ENCODE measurements at regions not wholly inside any gene's neighbourhood (a gene's known extent, or its start where the extent isn't known, plus 50 kb on each side); places are given as distances from the start of the nearest gene placed in this dataset.
"Not testable (repeated sequence)": the region's sequence is repeated elsewhere in the genome, so short reads cannot be mapped to it uniquely, and the experiment has no call there.

- H3K27me3 ChIP-seq (ENCODE audit: insufficient read depth, low read length) = no peaks in the 10 kb centered on the region
- H3K4me1 ChIP-seq (ENCODE audit: insufficient read depth, low read length) = no peaks in the 10 kb centered on the region
- no peak overlapping the region for H3K4me3 ChIP-seq (ENCODE audit: low read length)
- no peaks in the 10 kb centered on the region for H3K9me3 ChIP-seq (ENCODE audit: low read depth, low read length)
These were observed 107.5 kb upstream of the JCAD start for GRCh38 chr10:30166929-30167328.

GRCh38 chr10:30163410-30163809 lies 104.0 kb upstream of the JCAD start:
- not testable (repeated sequence) for H3K4me1 ChIP-seq (ENCODE audit: insufficient read depth, low read length); H3K4me3 ChIP-seq (ENCODE audit: low read length); H3K9me3 ChIP-seq (ENCODE audit: low read depth, low read length); H3K27me3 ChIP-seq (ENCODE audit: insufficient read depth, low read length)

GRCh38 chr10:30162796-30163195 lies 103.4 kb upstream of the JCAD start:
- H3K4me3 ChIP-seq (ENCODE audit: low read length); H3K9me3 ChIP-seq (ENCODE audit: low read depth, low read length); H3K27me3 ChIP-seq (ENCODE audit: insufficient read depth, low read length); H3K4me1 ChIP-seq (ENCODE audit: insufficient read depth, low read length): not testable (repeated sequence)

GRCh38 chr10:30160271-30160982 lies 101.0 kb upstream of the JCAD start:
- Histone ChIP-seq H3K4me1 (ENCODE audit: insufficient read depth, low read length) (no peaks in the 10 kb centered on the region), H3K9me3 (ENCODE audit: low read depth, low read length) (no peaks in the 10 kb centered on the region), H3K27me3 (ENCODE audit: insufficient read depth, low read length) (no peaks in the 10 kb centered on the region), H3K4me3 (ENCODE audit: low read length) (no peak overlapping the region)

- H3K9me3 ChIP-seq (ENCODE audit: low read depth, low read length); H3K27me3 ChIP-seq (ENCODE audit: insufficient read depth, low read length); H3K4me1 ChIP-seq (ENCODE audit: insufficient read depth, low read length); H3K4me3 ChIP-seq (ENCODE audit: low read length): not testable (repeated sequence)
These were observed 100.2 kb upstream of the JCAD start for GRCh38 chr10:30159614-30160013.

DNA sequence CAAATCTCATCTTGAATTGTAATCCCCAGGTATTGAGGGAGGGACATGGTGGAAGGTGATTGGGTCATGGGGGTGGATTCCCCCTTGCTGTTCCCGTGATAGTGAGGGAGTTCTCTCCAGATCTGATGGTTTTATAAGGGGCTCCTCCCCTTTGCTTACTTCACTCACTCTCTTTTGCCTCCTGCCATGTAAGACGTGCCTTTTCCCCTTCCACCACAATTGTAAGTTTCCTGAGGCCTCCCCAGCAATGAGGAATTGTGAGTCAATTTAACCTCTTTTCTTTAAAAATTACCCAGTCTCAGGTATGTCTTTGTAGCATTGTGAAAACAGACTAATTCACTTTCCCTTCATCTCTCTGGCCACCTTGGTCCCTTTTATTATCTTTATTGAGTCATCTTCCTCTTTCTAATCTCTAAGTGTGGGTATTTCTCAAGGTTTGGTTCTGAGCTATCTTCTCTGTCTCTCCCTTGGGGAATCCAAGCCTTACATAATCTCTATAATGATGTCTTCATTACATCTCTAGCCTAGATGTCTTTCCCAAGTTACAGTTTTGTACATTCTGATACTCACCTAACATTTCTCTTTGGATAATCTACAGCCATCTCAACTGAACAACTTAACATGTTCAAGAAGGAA lies 99.1 kb upstream of the JCAD start:
- H3K4me1 ChIP-seq (ENCODE audit: insufficient read depth, low read length) = no peaks in the 10 kb centered on the region
- no peaks in the 10 kb centered on the region for H3K9me3 ChIP-seq (ENCODE audit: low read depth, low read length)
- no peak overlapping the region for H3K4me3 ChIP-seq (ENCODE audit: low read length)
- no peaks in the 10 kb centered on the region for H3K27me3 ChIP-seq (ENCODE audit: insufficient read depth, low read length)

DNA sequence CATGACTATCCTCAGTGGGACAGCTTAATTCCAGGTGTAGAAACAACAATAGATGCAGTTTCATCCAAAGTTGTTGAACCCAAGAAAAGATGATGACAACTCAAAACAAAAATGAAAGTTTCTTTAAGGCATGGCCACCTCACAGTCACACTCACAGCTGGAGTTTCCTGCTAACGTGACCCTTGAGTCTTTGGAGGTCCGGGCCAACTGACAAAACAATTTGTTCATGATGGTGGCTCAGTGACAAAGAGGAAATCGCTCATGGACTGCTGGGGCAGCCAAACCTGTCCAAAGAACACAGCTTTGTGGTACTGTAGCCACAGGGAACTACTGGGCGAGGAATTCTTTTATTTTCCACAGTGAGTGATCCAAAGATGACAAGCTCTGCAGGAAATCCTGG lies 96.0 kb upstream of the JCAD start:
- Histone ChIP-seq H3K4me1 (ENCODE audit: insufficient read depth, low read length) (no peaks in the 10 kb centered on the region), H3K9me3 (ENCODE audit: low read depth, low read length) (no peaks in the 10 kb centered on the region), H3K27me3 (ENCODE audit: insufficient read depth, low read length) (no peaks in the 10 kb centered on the region), H3K4me3 (ENCODE audit: low read length) (no peak overlapping the region)

GRCh38 chr10:30154561-30154960 lies 95.2 kb upstream of the JCAD start:
- H3K27me3 ChIP-seq (ENCODE audit: insufficient read depth, low read length) = no peaks in the 10 kb centered on the region
- no peaks in the 10 kb centered on the region for H3K4me1 ChIP-seq (ENCODE audit: insufficient read depth, low read length)
- H3K4me3 ChIP-seq (ENCODE audit: low read length) = no peak overlapping the region
- H3K9me3 ChIP-seq (ENCODE audit: low read depth, low read length) = no peaks in the 10 kb centered on the region

DNA sequence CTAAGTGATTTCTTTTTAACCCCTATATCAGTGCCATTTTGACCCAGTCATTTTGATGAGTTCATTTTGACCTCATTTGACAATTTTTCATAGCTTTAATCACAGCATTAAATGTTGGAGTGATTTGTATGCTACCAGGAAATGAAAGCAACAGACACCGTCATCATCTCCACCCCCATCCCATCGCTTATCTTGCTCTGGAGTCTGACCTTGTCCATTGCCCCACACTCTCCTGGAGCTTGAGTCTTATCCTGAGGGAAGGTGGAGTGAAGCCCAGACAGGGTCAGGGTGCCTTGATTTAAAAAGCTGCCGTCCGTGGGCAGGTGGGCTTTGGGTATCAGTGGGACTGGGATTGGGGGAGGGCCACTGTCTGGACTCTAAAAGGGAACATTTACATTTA lies 94.7 kb upstream of the JCAD start:
- H3K27me3 ChIP-seq (ENCODE audit: insufficient read depth, low read length) = no peaks in the 10 kb centered on the region
- H3K9me3 ChIP-seq (ENCODE audit: low read depth, low read length) = no peaks in the 10 kb centered on the region
- no peaks in the 10 kb centered on the region for H3K4me1 ChIP-seq (ENCODE audit: insufficient read depth, low read length)
- no peak overlapping the region for H3K4me3 ChIP-seq (ENCODE audit: low read length)

DNA sequence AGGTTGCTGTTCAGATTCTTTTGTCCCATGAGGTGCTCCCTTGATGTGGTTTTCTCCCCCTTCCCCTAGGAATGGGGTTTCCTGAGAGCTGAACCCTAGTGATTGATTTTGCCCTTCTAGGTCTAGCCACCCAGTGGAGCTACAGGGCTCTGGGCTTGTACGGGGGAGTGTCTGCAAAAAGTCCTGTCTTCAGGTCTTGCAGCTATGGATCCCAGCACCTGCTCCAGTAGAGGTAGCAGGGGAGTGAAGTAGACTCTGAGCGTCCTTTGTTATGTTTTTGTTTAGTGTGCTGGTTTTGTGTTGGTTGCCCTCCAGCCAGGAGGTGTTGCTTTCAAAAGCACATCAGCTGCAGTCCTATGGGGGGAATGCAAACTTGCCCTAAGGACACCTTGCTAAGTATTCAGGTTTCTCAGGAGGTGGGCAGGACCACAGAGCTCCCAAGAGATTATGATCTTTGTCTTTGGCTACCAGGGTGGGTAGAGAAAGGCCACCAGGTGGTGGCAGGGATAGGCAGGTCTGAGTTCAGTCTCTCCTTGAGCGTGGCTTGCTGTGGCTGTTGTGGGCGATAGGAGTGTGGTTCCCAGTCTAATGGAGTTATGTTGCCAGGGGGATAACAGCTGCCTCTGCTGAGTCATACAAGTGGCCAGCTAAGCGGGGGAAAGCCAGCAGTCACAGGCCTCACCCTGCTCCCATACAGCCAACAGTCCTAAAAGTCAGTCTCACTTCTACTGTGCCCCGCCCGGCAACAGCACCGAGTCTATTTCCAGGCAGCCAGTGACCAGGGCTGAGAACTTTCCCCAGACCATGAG lies 92.4 kb upstream of the JCAD start:
- Histone ChIP-seq H3K4me1 (ENCODE audit: insufficient read depth, low read length) (no peaks in the 10 kb centered on the region), H3K27me3 (ENCODE audit: insufficient read depth, low read length) (no peaks in the 10 kb centered on the region), H3K4me3 (ENCODE audit: low read length) (no peak overlapping the region), H3K9me3 (ENCODE audit: low read depth, low read length) (no peaks in the 10 kb centered on the region)

DNA sequence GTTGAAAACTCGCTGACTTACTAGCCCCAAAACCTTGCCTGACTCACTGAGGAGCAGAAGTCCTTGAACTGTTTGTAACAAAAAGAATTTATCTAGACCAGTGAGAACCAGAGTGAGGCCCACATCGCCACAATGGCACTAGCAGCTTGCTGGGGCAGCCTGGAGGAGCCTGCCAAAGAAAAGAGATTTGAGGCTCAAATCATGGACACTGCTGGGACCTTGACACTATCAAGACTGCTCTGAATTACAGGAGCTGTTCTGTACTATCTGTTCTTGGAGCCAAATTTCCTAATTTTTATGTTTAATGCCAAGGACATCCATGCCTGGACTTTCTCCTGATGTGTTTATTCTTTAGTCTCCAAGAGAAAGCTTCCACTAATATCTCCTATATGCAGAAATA lies 82.0 kb upstream of the JCAD start:
- Histone ChIP-seq H3K9me3 (ENCODE audit: low read depth, low read length) (no peaks in the 10 kb centered on the region), H3K4me1 (ENCODE audit: insufficient read depth, low read length) (no peaks in the 10 kb centered on the region), H3K27me3 (ENCODE audit: insufficient read depth, low read length) (no peaks in the 10 kb centered on the region), H3K4me3 (ENCODE audit: low read length) (no peak overlapping the region)

DNA sequence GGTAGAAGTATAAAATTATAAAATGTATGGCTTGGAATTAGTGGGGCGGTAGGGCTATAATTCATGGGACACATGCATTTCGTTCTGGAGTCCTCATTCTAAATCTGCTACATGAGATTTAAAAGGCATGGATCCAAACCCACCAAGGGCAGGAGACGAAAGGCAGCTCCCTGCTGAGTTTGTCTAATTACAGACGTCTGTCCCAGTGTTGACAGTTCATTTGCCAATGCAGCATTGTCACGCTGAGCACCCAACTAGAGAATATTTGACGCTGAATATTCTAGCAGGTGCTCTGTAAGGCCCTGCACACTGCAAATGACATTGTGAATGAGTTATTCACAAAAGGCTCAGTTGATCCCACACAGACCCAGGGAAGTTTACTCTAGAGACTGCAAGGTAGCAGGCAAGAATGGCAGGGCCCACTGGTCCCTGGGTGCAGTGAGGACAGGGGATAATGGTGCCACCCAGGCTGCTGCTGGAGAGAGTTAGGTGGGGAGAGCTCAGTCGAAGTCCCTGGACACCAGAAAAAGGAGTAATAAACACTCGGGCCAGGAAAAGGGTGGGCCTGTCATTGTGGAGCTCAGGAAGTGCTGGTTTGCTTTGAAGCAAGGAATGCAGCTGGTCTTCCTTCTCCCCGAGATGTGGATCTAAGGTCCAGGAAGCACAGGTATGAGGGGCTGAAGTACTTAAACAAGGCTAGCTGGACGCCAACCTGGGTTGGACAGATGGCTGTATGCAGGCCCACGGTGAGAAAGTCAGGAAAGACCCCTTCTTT lies 75.0 kb upstream of the JCAD start:
- no peaks in the 10 kb centered on the region for H3K9me3 ChIP-seq (ENCODE audit: low read depth, low read length)
- H3K4me3 ChIP-seq (ENCODE audit: low read length) = no peak overlapping the region
- H3K27me3 ChIP-seq (ENCODE audit: insufficient read depth, low read length) = no peaks in the 10 kb centered on the region
- no peaks in the 10 kb centered on the region for H3K4me1 ChIP-seq (ENCODE audit: insufficient read depth, low read length)

DNA sequence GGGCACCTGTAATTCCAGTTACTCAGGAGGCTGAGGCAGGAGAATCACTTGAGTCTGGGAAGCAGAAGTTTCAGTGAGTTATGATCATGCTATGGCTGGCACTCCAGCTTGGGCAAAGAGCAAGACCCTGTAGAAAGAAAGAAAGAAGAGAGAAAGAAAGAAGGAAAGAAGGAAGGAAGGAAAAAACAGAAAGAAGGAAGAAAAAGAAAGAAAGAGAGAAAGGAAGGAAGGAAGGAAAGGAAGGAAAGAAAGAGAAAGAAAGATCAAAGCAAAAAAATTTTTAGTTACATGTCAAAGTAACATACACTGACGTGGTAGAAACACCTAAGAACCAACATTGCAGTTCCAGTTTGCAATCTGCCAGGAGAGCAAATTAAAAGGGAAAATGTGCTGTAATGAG lies 73.8 kb upstream of the JCAD start:
- Histone ChIP-seq H3K9me3 (ENCODE audit: low read depth, low read length) (no peaks in the 10 kb centered on the region), H3K27me3 (ENCODE audit: insufficient read depth, low read length) (no peaks in the 10 kb centered on the region), H3K4me3 (ENCODE audit: low read length) (no peak overlapping the region), H3K4me1 (ENCODE audit: insufficient read depth, low read length) (no peaks in the 10 kb centered on the region)

DNA sequence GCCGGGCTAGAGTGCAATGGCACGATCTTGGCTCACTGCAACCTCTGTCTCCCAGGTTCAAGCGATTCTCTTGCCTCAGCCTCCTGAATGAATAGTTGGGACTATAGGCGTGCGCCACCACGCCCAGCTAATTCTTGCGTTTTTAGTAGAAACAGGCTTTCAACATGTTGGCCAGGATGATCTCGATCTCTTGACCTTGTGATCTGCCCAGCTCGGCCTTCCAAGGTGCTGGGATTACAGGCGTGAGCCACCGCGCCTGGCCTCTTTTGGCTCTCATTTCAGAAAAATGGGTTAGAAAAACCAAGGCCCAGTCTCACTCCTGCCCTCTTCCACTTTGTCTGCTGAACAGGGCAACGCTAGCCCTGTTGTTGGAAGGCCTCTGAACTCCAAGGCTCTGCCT lies 72.0 kb upstream of the JCAD start:
- H3K4me1 ChIP-seq (ENCODE audit: insufficient read depth, low read length); H3K4me3 ChIP-seq (ENCODE audit: low read length); H3K9me3 ChIP-seq (ENCODE audit: low read depth, low read length): not testable (repeated sequence)

DNA sequence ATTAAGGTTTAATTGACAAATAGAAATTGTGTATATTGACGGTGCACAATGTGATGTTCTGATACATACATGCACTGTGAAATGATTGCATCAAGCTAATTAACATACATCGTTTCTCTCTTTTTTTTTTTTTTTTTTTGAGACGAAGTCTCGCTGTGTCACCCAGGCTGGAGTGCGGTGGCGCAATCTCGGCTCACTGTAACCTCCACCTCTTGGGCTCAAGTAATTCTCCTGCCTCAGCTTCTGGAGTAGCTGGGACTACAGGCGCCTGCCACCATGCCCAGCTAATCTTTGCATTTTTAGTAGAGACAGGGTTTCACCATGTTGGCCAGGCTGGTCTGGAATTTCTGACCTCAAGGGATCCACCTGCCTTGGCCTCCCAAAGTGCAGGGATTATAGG lies 69.9 kb upstream of the JCAD start:
- not testable (repeated sequence) for H3K9me3 ChIP-seq (ENCODE audit: low read depth, low read length); H3K4me1 ChIP-seq (ENCODE audit: insufficient read depth, low read length); H3K27me3 ChIP-seq (ENCODE audit: insufficient read depth, low read length); H3K4me3 ChIP-seq (ENCODE audit: low read length)

More for the DNA sequence above, 72.0 kb upstream of the JCAD start:
- not testable (repeated sequence) for H3K27me3 ChIP-seq (ENCODE audit: insufficient read depth, low read length)
